DOHH2 (cell line): ENCODE measurements at regions not wholly inside any gene's neighbourhood (a gene's known extent, or its start where the extent isn't known, plus 50 kb on each side); places are given as distances from the start of the nearest gene placed in this dataset.

Experiments used
- H3F3A ChIP-seq: fragments of 200-600 bp; sonication (generic), shearing (Covaris generic); 2 replicates; pipeline ENCODE4 v1.6.0; 2016; ENCODE audit warnings: antibody characterized with exemption, mild to moderate bottlenecking; ENCODE audit not compliant: control insufficient read depth, insufficient read depth
- H3K27ac ChIP-seq: fragments of 200-600 bp; sonication (generic); 2 replicates; pipeline ENCODE4 v1.5.1; 2014; ENCODE audit warnings: low read depth, mild to moderate bottlenecking, low read length, moderate library complexity
- H3K27me3 ChIP-seq: fragments of 200-600 bp; sonication (generic); 2 replicates; pipeline ENCODE4 v1.6.1; 2014; ENCODE audit warnings: mild to moderate bottlenecking, low read length, mixed read lengths; ENCODE audit not compliant: control insufficient read depth
- H3K36me3 ChIP-seq: fragments of 200-600 bp; sonication (generic); 2 replicates; pipeline ENCODE4 v1.6.1; 2014; ENCODE audit warnings: mild to moderate bottlenecking, low read length, moderate library complexity, mixed read lengths; ENCODE audit not compliant: control insufficient read depth
- H3K4me1 ChIP-seq: fragments of 200-600 bp; sonication (generic); 2 replicates; pipeline ENCODE4 v1.6.1; 2014; ENCODE audit warnings: mild to moderate bottlenecking, low read length, mixed read lengths; ENCODE audit not compliant: control insufficient read depth
- H3K4me2 ChIP-seq: fragments of 200-600 bp; sonication (generic); 2 replicates; pipeline ENCODE4 v1.6.0; 2014; ENCODE audit warnings: mild to moderate bottlenecking, low read length, moderate library complexity
- H3K4me3 ChIP-seq: fragments of 200-600 bp; sonication (generic); 2 replicates; pipeline ENCODE4 v1.5.1; 2014; ENCODE audit warnings: mild to moderate bottlenecking, low read length, mixed read lengths
- H3K79me2 ChIP-seq: fragments of 200-600 bp; sonication (generic); 2 replicates; pipeline ENCODE4 v1.6.1; 2014; ENCODE audit warnings: mild to moderate bottlenecking, low read length, mixed read lengths; ENCODE audit not compliant: control insufficient read depth
- H3K9me2 ChIP-seq: fragments of 200-600 bp; sonication (generic); replicated peaks from 2 replicates; pipeline ENCODE4 v1.6.1; 2014; ENCODE audit warnings: mild to moderate bottlenecking, low read length, mixed read lengths; ENCODE audit not compliant: control insufficient read depth
- H3K9me3 ChIP-seq: fragments of 200-600 bp; sonication (generic); 2 replicates; pipeline ENCODE4 v1.6.1; 2014; ENCODE audit warnings: antibody characterized with exemption, low read length, mixed read lengths; ENCODE audit not compliant: control insufficient read depth, insufficient read depth
- H4K20me1 ChIP-seq: fragments of 200-600 bp; sonication (generic); 2 replicates; pipeline ENCODE4 v1.6.0; 2014; ENCODE audit warnings: low read depth, mild to moderate bottlenecking, antibody characterized with exemption, low read length, moderate library complexity; ENCODE audit not compliant: control insufficient read depth, insufficient read depth
- CTCF ChIP-seq: fragments of 200-600 bp; sonication (generic); IDR thresholded peaks from one replicate; pipeline ENCODE4 v1.5.1; 2014; ENCODE audit warnings: antibody characterized with exemption, mild to moderate bottlenecking, low read depth, low read length; ENCODE audit not compliant: poor library complexity, severe bottlenecking
- EZH2phosphoT487 ChIP-seq: fragments of 200-600 bp; sonication (generic); IDR thresholded peaks from 2 replicates; pipeline ENCODE4 v1.6.1; 2017; ENCODE audit warnings: borderline replicate concordance, mild to moderate bottlenecking, antibody characterized with exemption, low read length, moderate library complexity, mixed read lengths

- H3K4me2 ChIP-seq, result peak overlapping the region; percentile 46
- peak overlapping the region; percentile 50 for H3K27ac ChIP-seq
- TF ChIP-seq EZH2phosphoT487 (no peak), CTCF (no peak)
Observed at GRCh38 chr18:45373286-45373880, 241.9 kb upstream of the SLC14A2 start.

GRCh38 chr18:45374236-45374635 is 241.0 kb upstream of the SLC14A2 start:
- H3K27me3 ChIP-seq, result peaks cover 5% of the 10 kb centered on the region

More at GRCh38 chr18:45373286-45373880, 241.9 kb upstream of the SLC14A2 start:
- Histone ChIP-seq H3K4me1 (peaks cover 38% of the 10 kb centered on the region), H3K79me2 (no peaks in the 10 kb centered on the region), H3K4me3 (peak overlapping the region; percentile 26; the same call in 1 of the 2 replicates), H3F3A (no peaks in the 10 kb centered on the region), H3K27me3 (peaks cover 5% of the 10 kb centered on the region), H3K36me3 (no peaks in the 10 kb centered on the region), H4K20me1 (no peaks in the 10 kb centered on the region), H3K9me2 (no peaks in the 10 kb centered on the region), H3K9me3 (no peaks in the 10 kb centered on the region)

GRCh38 chr18:45374878-45375630 is 240.2 kb upstream of the SLC14A2 start:
- no peaks in the 10 kb centered on the region for H3K9me3 ChIP-seq
- H3F3A ChIP-seq, result no peaks in the 10 kb centered on the region
- H4K20me1 ChIP-seq, result no peaks in the 10 kb centered on the region
- peaks cover 5% of the 10 kb centered on the region for H3K27me3 ChIP-seq
- no peaks in the 10 kb centered on the region for H3K36me3 ChIP-seq
- H3K9me2 ChIP-seq, result no peaks in the 10 kb centered on the region
- peaks cover 31% of the 10 kb centered on the region for H3K4me1 ChIP-seq
- no peak overlapping the region for H3K4me3 ChIP-seq
- no peak overlapping the region for H3K27ac ChIP-seq
- no peaks in the 10 kb centered on the region for H3K79me2 ChIP-seq
- H3K4me2 ChIP-seq, result no peak overlapping the region
- TF ChIP-seq EZH2phosphoT487 (no peak), CTCF (no peak)

More at GRCh38 chr18:45374236-45374635, 241.0 kb upstream of the SLC14A2 start:
- peaks cover 38% of the 10 kb centered on the region for H3K4me1 ChIP-seq
- H3K9me3 ChIP-seq, result no peaks in the 10 kb centered on the region
- H4K20me1 ChIP-seq, result no peaks in the 10 kb centered on the region
- no peak overlapping the region for H3K27ac ChIP-seq
- H3F3A ChIP-seq, result no peaks in the 10 kb centered on the region
- no peak overlapping the region for H3K4me3 ChIP-seq
- no peaks in the 10 kb centered on the region for H3K36me3 ChIP-seq
- TF ChIP-seq CTCF, result no peak
- no peak for TF ChIP-seq EZH2phosphoT487
- no peaks in the 10 kb centered on the region for H3K9me2 ChIP-seq
- 0 out of 2 replicates have a peak overlapping the region, but pooled peaks have one; percentile 46 for H3K4me2 ChIP-seq
- H3K79me2 ChIP-seq, result no peaks in the 10 kb centered on the region
